ENCODE measurements at regions not wholly inside any gene's neighbourhood (a gene's known extent, or its start where the extent isn't known, plus 50 kb on each side); places are given as distances from the start of the nearest gene placed in this dataset.

DNA sequence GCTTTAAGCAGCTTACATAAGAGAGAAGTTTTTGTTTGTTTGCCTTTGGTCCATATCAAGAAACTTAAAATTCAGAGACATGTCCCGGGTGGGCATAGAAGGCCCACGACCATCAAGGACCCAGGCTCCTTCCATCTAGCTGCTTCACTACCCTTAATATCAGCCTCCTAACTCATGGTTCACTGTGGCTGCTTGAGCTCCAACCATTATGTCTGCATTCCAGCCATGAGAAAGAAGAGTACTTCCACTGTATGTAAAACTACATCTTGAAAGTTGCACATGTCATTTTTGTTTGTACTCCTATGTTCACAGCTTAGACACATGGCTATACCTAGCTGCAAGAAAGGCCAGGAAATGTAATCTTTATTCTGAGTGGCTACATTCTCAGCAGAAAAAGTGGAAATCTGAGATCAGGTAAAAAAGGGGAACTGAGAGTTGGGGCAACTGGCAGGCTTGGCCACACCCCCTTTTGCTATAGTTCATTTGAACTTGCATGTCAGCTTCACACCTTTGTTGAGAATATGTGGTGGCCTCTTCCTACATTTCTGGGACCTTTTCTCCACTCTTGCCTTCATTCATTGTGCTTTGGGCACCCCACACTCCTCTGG lies 81.3 kb upstream of the TP53I11 start:
- no peaks in the 10 kb centered on the region for H3K36me3 ChIP-seq (ENCODE audit: control insufficient read depth in 4 of 4, insufficient read depth in 4 of 4, low read length in 4 of 4)
- no peak for TF ChIP-seq CTCF (IDR thresholded peaks at IDR 0.05; ENCODE audit: control extremely low read depth, extremely low read depth)
- no peak overlapping the region for H3K27ac ChIP-seq (ENCODE audit: low read depth in 1 of 2, low read length in 1 of 2)
- H3K4me1 ChIP-seq (ENCODE audit: control insufficient read depth in 5 of 5, insufficient read depth in 5 of 5, low read length in 5 of 5): peaks cover 0 to under 1% (median 0%) of the 10 kb centered on the region in 5 donors
- no peak for ATAC-seq (ENCODE audit: insufficient read depth, low FRiP score)
- no peak for DNase-seq
- H3K27me3 ChIP-seq (ENCODE audit: control insufficient read depth in 3 of 3, insufficient read depth in 3 of 3, low read length in 2 of 3): peaks cover 0 to 4% (median 0%) of the 10 kb centered on the region in 3 donors
- H3K9me3 ChIP-seq (ENCODE audit: control insufficient read depth in 4 of 4, insufficient read depth in 3 of 4, low read length in 3 of 4): no peaks in the 10 kb centered on the region
- no peak overlapping the region for H3K9ac ChIP-seq (ENCODE audit: insufficient read depth in 1 of 2, low read length in 2 of 2)
- no peak overlapping the region for H3K4me3 ChIP-seq
- WGBS, 2 donors: 93 to 96% methylated on average over 2 of the region's 2 CpGs

DNA sequence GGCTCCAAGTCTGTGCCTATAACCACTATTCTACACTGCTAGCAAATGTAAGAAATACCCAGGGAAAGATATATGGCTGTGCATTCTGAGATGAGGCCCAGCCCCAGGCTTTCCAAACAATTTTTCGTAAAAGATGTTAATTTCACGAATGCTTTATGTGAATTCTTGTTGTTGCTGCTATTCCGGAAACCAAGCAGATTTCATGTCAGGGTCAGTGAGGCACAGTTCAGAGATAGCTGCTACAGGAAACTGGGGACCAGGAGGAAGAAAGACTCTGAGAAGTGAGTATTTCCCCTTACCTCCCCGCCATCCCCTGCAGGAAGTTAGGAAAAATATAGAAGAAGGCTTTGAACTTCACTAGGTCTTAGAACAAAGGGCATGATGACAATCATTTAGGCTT lies 84.7 kb upstream of the TP53I11 start:
- no peak overlapping the region for H3K27ac ChIP-seq (ENCODE audit: low read depth in 1 of 2, low read length in 1 of 2)
- no peaks in the 10 kb centered on the region for H3K36me3 ChIP-seq (ENCODE audit: control insufficient read depth in 4 of 4, insufficient read depth in 4 of 4, low read length in 4 of 4)
- no peak overlapping the region for H3K4me3 ChIP-seq
- no peak for ATAC-seq (ENCODE audit: insufficient read depth, low FRiP score)
- TF ChIP-seq CTCF (IDR thresholded peaks at IDR 0.05; ENCODE audit: control extremely low read depth, extremely low read depth): no peak
- H3K9ac ChIP-seq (ENCODE audit: insufficient read depth in 1 of 2, low read length in 2 of 2): no peak overlapping the region
- H3K4me1 ChIP-seq (ENCODE audit: control insufficient read depth in 5 of 5, insufficient read depth in 5 of 5, low read length in 5 of 5): no peaks in the 10 kb centered on the region
- DNase-seq: no peak
- peaks cover 0 to 6% (median 0%) of the 10 kb centered on the region in 4 donors for H3K9me3 ChIP-seq (ENCODE audit: control insufficient read depth in 4 of 4, insufficient read depth in 3 of 4, low read length in 3 of 4)
- whole genome bisulfite sequencing, 2 donors: 80 to 85% methylated on average over 4 of the region's 4 CpGs
- H3K27me3 ChIP-seq (ENCODE audit: control insufficient read depth in 3 of 3, insufficient read depth in 3 of 3, low read length in 2 of 3): peaks cover 0 to 4% (median 0%) of the 10 kb centered on the region in 3 donors

DNA sequence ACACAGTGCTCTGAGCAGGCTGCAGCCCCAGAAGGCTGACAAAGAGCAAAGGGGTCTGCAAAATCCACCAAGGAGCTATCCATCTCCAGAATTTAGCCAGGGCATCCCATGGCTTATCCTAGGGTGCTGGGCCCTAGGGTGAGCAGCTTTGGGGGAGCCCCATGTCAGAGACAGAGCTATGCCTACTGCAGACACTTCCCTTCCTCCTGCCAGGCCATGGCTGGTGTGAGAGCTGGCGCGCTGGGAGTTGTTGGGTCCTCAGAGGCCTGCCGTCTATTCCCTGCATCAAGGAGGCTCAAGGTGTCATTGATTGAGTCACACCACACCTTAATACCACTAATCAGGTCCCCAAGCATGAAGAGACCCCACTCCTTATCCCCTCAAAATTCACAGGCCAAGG lies 85.3 kb upstream of the TP53I11 start:
- no peak for ATAC-seq (ENCODE audit: insufficient read depth, low FRiP score)
- Histone ChIP-seq H3K27ac (ENCODE audit: low read depth in 1 of 2, low read length in 1 of 2) (no peak overlapping the region), H3K4me1 (ENCODE audit: control insufficient read depth in 5 of 5, insufficient read depth in 5 of 5, low read length in 5 of 5) (no peaks in the 10 kb centered on the region), H3K9ac (ENCODE audit: insufficient read depth in 1 of 2, low read length in 2 of 2) (no peak overlapping the region), H3K36me3 (ENCODE audit: control insufficient read depth in 4 of 4, insufficient read depth in 4 of 4, low read length in 4 of 4) (no peaks in the 10 kb centered on the region), H3K9me3 (ENCODE audit: control insufficient read depth in 4 of 4, insufficient read depth in 3 of 4, low read length in 3 of 4) (peaks cover 0 to 6% (median 0%) of the 10 kb centered on the region in 4 donors), H3K27me3 (ENCODE audit: control insufficient read depth in 3 of 3, insufficient read depth in 3 of 3, low read length in 2 of 3) (peaks cover 0 to 4% (median 0%) of the 10 kb centered on the region in 3 donors), H3K4me3 (no peak overlapping the region)
- TF ChIP-seq CTCF (IDR thresholded peaks at IDR 0.05; ENCODE audit: control extremely low read depth, extremely low read depth): no peak
- WGBS, 2 donors: 95 to 96% methylated on average over 3 of the region's 3 CpGs
- no peak for DNase-seq

- Histone ChIP-seq H3K9ac (ENCODE audit: insufficient read depth in 1 of 2, low read length in 2 of 2) (no peak overlapping the region), H3K27ac (ENCODE audit: low read depth in 1 of 2, low read length in 1 of 2) (no peak overlapping the region), H3K36me3 (ENCODE audit: control insufficient read depth in 4 of 4, insufficient read depth in 4 of 4, low read length in 4 of 4) (no peaks in the 10 kb centered on the region), H3K4me1 (ENCODE audit: control insufficient read depth in 5 of 5, insufficient read depth in 5 of 5, low read length in 5 of 5) (no peaks in the 10 kb centered on the region), H3K27me3 (ENCODE audit: control insufficient read depth in 3 of 3, insufficient read depth in 3 of 3, low read length in 2 of 3) (peaks cover 0 to 6% (median 0%) of the 10 kb centered on the region in 3 donors), H3K9me3 (ENCODE audit: control insufficient read depth in 4 of 4, insufficient read depth in 3 of 4, low read length in 3 of 4) (peaks cover 0 to 6% (median 0%) of the 10 kb centered on the region in 4 donors), H3K4me3 (no peak overlapping the region)
- DNase-seq (no peak), ATAC-seq (ENCODE audit: insufficient read depth, low FRiP score) (no peak)
- WGBS, 2 donors: 81 to 95% methylated on average over 6 of the region's 6 CpGs
- no peak for TF ChIP-seq CTCF (IDR thresholded peaks at IDR 0.05; ENCODE audit: control extremely low read depth, extremely low read depth)
Measured at GRCh38 chr11:45036733-45037132, 86.0 kb upstream of the TP53I11 start.

Data from lung (tissue), 11 donors.